Natural killer cell treated with Interleukin-12 subunit alpha and Interleukin-12 subunit beta and Interleukin-15 and Interleukin-18, amount 100 ng/mL, for 72 hours (primary cell): ENCODE measurements at regions not wholly inside any gene's neighbourhood (a gene's known extent, or its start where the extent isn't known, plus 50 kb on each side); places are given as distances from the start of the nearest gene placed in this dataset.
"Not testable (repeated sequence)": the region's sequence is repeated elsewhere in the genome, so short reads cannot be mapped to it uniquely, and the experiment has no call there.

Source experiments
- ATAC-seq, 2 donors: fragments of 150-1000 bp; cut with Tn5 transposase in 1 of 2; sonication (Bioruptor Pico), chemical (Tn5 transposase) in 1 of 2; 2 replicates each; pipeline ENCODE4 v1.10.0; 2021
- DNase-seq: peaks from one replicate; pipeline ENCODE4 v3.0.0; 2022; ENCODE audit warnings: low spot score
- H3K27ac Mint-ChIP-seq, 2 donors: 1 replicate in 1 of 2; 2 replicates in 1 of 2; pipeline ENCODE4 v1.8.0; 2022; ENCODE audit warnings: mixed read lengths in 2 of 2, mild to moderate bottlenecking in 1 of 2, moderate library complexity in 1 of 2
- H3K27me3 Mint-ChIP-seq, 2 donors: 1 replicate in 1 of 2; 2 replicates in 1 of 2; pipeline ENCODE4 v1.8.0; 2022; ENCODE audit warnings: mixed read lengths in 2 of 2
- H3K36me3 Mint-ChIP-seq: one replicate; pipeline ENCODE4 v1.8.0; 2022; ENCODE audit warnings: mixed read lengths
- H3K4me1 Mint-ChIP-seq, 2 donors: 1 replicate in 1 of 2; 2 replicates in 1 of 2; pipeline ENCODE4 v1.8.0; 2022; ENCODE audit warnings: low read depth in 2 of 2, mixed read lengths in 2 of 2, mild to moderate bottlenecking in 1 of 2
- H3K4me3 Mint-ChIP-seq: one replicate; pipeline ENCODE4 v1.8.0; 2022; ENCODE audit warnings: mixed read lengths
- H3K9me3 Mint-ChIP-seq: 2 replicates; pipeline ENCODE4 v1.8.0; 2022; ENCODE audit warnings: mixed read lengths

DNA sequence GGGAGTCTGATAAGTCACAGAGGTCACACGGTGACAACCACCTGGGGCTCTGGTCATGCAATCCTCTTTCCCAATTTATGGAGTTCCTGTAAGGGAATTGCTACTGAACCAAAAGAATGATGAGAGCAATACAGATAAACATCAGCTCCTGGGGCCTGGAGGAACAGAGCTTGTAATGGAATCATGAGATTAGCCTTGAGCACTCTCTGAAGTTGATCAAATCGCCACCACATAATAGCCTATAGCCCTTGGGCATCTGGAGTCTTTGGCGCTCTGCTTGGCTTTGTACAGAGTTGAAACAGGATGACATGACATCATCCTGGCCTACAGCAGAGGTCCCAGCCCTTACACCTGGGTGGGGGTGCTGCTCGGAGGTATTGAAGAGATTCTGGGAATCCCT, 154.3 kb upstream of the DTNBP1 start:
- no peaks in the 10 kb centered on the region for H3K36me3 Mint-ChIP-seq
- H3K9me3 Mint-ChIP-seq = no peaks in the 10 kb centered on the region
- peaks cover 7 to 20% of the 10 kb centered on the region in 2 donors for H3K27me3 Mint-ChIP-seq
- H3K4me1 Mint-ChIP-seq = peaks cover 0 to 3% of the 10 kb centered on the region in 2 donors
- no peak overlapping the region for H3K27ac Mint-ChIP-seq
- ATAC-seq (no peak), DNase-seq (no peak)
- H3K4me3 Mint-ChIP-seq = no peak overlapping the region

DNA sequence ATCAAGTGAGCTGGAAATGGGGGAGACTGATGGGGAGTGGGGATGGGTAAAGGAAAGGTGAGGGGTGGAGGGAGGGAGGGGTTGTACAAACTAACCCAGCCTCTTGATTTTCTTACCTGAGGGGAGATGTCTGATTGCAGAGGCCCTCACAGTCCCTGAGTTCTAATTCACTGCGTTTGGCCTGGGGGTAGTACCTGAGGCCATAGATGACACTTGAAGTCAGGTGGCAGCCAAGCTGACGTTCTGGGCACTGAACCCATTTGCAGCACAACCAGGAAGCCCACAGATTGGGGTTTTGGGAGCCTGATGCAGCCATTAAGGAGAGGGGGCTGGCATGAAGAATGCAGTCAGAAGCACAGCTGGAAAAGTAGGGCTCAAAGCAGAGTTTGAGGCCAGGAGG, 153.8 kb upstream of the DTNBP1 start:
- Mint-ChIP-seq H3K36me3 (no peaks in the 10 kb centered on the region), H3K4me1 (peaks cover 0 to 3% of the 10 kb centered on the region in 2 donors)

DNA sequence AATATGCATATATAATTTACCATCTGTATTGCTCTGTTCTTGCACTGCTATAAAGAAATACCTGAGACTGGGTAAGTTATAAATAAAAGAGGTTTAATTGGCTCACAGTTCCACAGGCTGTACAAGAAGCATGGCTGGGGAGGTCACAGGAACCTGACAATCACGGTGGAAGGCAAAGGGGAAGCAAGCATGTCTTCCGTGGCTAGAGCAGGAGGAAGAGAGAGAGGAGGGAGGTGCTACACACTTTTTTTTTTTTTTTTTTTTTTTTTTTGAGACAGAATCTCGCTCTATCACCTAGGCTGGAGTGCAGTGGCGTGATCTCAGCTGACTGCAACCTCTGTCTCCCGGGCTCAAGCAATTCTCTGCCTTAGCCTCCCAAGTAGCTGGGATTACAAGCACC, 150.9 kb upstream of the DTNBP1 start:
- not testable (repeated sequence) for H3K9me3 Mint-ChIP-seq, H3K4me1 Mint-ChIP-seq, H3K4me3 Mint-ChIP-seq, H3K27ac Mint-ChIP-seq, H3K36me3 Mint-ChIP-seq, DNase-seq, H3K27me3 Mint-ChIP-seq, ATAC-seq

More for the DNA sequence above, 153.8 kb upstream of the DTNBP1 start:
- Mint-ChIP-seq H3K4me3 (no peak overlapping the region), H3K9me3 (no peaks in the 10 kb centered on the region), H3K27ac (no peak overlapping the region), H3K27me3 (peaks cover 7 to 20% of the 10 kb centered on the region in 2 donors)
- no peak for DNase-seq
- no peak for ATAC-seq

DNA sequence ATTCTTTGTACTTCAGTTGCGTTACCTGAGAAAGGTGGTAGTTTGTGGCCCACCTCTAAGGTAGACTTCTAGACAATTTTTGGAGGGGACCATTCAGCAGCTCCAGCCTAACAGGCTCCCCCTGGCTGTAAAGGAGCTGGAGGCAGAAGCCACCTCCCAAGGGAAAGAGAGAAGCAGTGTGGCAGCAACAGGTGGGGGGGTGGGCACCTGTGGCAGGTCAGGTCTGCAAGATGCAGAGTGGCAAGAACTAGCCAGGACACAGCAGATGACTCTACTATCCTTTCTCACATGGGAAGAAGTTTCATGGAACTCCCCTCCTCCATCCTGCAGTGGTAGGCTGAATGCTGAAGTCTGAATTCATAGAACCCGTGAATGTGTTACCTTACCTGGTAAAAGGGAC, 148.3 kb upstream of the DTNBP1 start:
- Mint-ChIP-seq H3K27me3 (peaks cover 5 to 8% of the 10 kb centered on the region in 2 donors), H3K9me3 (no peaks in the 10 kb centered on the region), H3K4me1 (peaks cover 0 to 3% of the 10 kb centered on the region in 2 donors), H3K36me3 (no peaks in the 10 kb centered on the region), H3K4me3 (no peak overlapping the region), H3K27ac (no peak overlapping the region)
- DNase-seq = no peak
- ATAC-seq = no peak

DNA sequence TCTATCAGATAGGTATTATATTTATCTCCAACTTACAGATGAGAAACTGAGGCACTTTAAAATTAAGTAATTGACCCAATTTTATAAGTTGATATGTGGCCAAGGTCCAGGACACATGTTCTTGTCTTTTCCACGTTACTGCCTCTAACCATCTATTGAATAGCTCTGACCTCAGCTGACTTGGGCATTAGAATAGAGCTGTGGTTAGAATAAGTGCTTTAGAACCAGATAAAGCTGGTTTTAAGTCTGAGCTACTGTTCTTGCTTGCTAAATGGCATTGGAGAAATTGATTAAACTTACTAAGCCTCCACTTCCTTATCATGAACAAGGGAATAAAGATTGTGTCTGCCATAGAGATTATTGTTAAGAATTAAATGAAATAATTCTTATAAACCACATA, 147.8 kb upstream of the DTNBP1 start:
- DNase-seq (no peak), ATAC-seq (no peak)
- peaks cover 0 to 3% of the 10 kb centered on the region in 2 donors for H3K4me1 Mint-ChIP-seq
- no peak overlapping the region for H3K4me3 Mint-ChIP-seq
- H3K9me3 Mint-ChIP-seq = no peaks in the 10 kb centered on the region
- H3K36me3 Mint-ChIP-seq = no peaks in the 10 kb centered on the region
- no peak overlapping the region for H3K27ac Mint-ChIP-seq
- H3K27me3 Mint-ChIP-seq = peaks cover 5 to 8% of the 10 kb centered on the region in 2 donors

DNA sequence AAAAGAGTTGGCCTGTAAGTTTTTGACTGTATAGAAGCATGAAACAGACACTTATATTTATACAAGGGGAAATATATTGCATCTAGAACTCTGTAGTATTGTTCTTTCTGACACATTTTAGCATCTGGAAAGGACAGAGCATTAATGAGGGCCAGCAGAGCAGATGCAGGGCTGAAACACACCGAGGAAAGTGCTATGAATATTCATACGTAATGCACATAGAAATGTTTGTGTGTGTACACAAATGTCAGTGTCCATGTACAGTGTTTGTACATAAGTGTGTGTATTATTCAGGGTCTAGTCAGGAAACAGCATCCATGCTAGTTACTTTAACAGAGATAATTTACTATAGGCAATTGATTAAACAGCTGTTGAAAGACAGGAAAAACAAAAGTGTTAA, 146.5 kb upstream of the DTNBP1 start:
- Mint-ChIP-seq H3K4me1 (peaks cover 0 to 3% of the 10 kb centered on the region in 2 donors), H3K27me3 (peaks cover 5 to 8% of the 10 kb centered on the region in 2 donors), H3K27ac (no peak overlapping the region), H3K36me3 (no peaks in the 10 kb centered on the region), H3K4me3 (no peak overlapping the region), H3K9me3 (no peaks in the 10 kb centered on the region)
- DNase-seq = no peak
- no peak for ATAC-seq

DNA sequence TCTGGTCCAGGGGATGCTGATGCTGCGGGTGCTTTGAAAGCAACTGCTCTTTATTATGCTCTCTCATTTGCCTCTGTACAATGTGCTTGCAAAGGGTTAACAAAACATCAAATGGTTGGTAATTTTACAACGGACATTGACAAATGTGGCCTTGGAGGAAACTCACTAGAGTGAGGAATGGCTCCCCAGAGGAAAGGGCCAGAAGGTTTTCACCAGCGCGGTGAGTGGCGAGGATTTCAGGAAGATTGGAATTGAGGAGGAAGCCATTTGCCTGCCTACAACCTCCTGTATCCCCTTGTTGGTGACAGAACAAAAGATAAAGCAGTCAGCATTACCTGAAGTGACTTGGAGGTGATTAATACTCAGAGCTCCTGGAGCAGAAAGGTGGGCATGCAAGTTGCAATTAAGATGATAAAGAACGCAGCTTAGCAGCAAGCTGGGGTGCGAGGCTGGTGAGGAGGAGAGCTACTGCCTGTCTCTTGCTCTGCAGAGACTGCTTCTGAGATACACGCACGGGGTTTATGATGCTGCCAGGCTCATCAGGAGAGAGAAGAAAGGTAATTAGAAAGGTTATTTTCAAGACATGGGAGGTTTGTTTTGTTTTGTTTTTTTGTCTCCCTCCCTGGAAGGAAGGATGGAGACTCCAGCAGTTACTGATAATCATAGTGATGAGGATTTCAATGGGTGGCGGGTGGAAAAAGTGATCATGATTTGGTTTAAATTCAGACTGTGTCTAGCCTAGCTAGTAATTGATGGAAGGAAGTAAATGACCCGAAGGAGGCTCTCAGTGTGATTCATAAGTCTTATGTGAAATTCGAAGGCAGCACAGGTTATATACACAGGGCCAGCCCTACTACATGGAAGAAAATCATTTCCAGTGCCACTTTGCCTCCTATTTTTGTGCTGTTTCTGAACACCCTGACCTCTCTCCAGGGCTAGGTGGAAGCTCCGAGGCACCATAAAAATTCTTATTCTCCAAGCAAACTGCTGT, 141.6 kb upstream of the DTNBP1 start:
- no peak overlapping the region for H3K27ac Mint-ChIP-seq
- no peaks in the 10 kb centered on the region for H3K36me3 Mint-ChIP-seq
- H3K9me3 Mint-ChIP-seq = no peaks in the 10 kb centered on the region
- H3K4me3 Mint-ChIP-seq = no peak overlapping the region
- no peak for DNase-seq
- no peak for ATAC-seq
- H3K27me3 Mint-ChIP-seq = peaks cover 2 to 8% of the 10 kb centered on the region in 2 donors
- H3K4me1 Mint-ChIP-seq = no peaks in the 10 kb centered on the region

DNA sequence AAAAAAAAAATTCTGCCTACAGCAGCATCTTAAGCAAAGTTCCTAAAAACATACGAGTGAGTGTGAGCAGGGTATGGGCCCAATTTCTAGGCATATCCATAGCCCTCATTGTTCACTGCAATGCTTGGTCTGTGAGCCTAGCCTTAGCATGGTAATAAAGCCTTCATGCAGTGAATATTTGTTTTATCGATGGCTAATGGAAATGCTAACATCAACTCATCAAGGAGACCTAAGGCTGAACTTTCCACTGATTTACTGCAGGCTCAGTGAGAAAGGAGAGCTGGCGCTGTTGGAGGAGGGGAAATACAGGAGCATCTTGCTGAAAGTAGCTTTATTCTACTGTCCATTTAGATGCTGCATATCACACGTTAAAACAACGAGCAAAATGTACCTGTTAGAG, 139.6 kb upstream of the DTNBP1 start:
- H3K4me3 Mint-ChIP-seq = no peak overlapping the region
- no peaks in the 10 kb centered on the region for H3K27me3 Mint-ChIP-seq
- no peak overlapping the region for H3K27ac Mint-ChIP-seq

DNA sequence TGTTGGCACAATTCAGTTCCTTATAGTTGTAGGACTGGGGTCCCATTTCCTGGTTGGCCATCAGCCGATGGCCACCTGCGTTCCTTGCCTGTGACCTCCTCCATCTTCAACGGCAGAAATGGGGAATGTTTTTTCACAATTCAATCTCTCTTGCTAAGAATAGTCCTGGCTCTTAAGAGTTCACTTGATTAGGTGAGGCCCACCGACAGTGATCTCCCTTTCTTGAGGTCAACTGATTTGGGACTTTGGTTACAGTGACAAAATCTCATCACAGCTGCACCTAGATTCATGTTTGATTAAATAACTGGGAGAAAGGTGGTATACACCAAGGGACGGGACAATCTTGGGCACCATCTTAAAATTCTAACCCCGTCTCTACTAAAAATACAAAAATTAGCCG, 139.1 kb upstream of the DTNBP1 start:
- Mint-ChIP-seq H3K27me3 (no peaks in the 10 kb centered on the region), H3K9me3 (peaks cover 6% of the 10 kb centered on the region), H3K27ac (no peak overlapping the region), H3K36me3 (peaks cover 5% of the 10 kb centered on the region), H3K4me3 (no peak overlapping the region), H3K4me1 (no peaks in the 10 kb centered on the region)
- no peak for DNase-seq
- ATAC-seq = no peak

More for the DNA sequence above, 139.6 kb upstream of the DTNBP1 start:
- Mint-ChIP-seq H3K4me1 (no peaks in the 10 kb centered on the region), H3K36me3 (no peaks in the 10 kb centered on the region), H3K9me3 (peaks cover 2% of the 10 kb centered on the region)
- no peak for DNase-seq
- ATAC-seq = no peak

DNA sequence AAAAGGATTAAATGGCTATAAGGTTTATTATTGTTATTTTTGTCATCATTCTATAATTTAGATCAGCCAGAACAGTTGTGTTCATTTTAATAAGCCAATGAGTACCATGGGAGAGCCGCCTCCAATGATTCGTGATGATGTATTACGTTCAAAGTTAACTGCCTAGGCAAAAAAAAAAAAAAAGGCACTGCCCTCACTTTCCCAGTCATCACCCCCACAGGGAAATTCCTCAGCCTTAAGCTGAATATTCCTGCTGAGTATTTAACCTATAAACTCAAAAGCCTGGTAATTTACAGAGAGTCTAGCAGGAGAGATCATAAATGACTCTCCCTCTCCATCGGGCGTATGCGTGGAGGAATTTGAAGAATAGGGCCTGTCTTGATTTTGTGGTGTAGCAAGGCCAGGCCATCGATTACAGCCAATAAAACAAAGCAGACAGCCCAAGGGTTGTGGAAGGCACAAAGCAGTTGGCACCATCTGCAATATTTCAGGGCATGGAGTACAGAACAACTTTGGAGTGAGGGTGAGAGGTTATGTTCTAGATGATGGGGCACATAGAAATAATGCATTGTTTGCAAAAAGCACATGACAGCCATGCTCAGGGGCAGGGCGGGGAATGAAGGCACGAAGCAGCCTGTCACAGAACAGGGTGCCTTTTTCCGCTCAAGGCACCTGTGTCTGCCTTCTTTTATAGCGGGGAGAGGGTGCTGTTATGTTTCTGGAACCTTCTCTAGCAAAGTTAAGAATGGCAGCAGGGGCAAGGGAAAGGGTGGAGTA, 138.2 kb upstream of the DTNBP1 start:
- no peaks in the 10 kb centered on the region for H3K27me3 Mint-ChIP-seq
- no peak overlapping the region for H3K4me3 Mint-ChIP-seq
- peaks cover 7% of the 10 kb centered on the region for H3K36me3 Mint-ChIP-seq
- peaks cover 7% of the 10 kb centered on the region for H3K9me3 Mint-ChIP-seq
- DNase-seq (no peak), ATAC-seq (no peak)
- H3K27ac Mint-ChIP-seq = no peak overlapping the region
- no peaks in the 10 kb centered on the region for H3K4me1 Mint-ChIP-seq

DNA sequence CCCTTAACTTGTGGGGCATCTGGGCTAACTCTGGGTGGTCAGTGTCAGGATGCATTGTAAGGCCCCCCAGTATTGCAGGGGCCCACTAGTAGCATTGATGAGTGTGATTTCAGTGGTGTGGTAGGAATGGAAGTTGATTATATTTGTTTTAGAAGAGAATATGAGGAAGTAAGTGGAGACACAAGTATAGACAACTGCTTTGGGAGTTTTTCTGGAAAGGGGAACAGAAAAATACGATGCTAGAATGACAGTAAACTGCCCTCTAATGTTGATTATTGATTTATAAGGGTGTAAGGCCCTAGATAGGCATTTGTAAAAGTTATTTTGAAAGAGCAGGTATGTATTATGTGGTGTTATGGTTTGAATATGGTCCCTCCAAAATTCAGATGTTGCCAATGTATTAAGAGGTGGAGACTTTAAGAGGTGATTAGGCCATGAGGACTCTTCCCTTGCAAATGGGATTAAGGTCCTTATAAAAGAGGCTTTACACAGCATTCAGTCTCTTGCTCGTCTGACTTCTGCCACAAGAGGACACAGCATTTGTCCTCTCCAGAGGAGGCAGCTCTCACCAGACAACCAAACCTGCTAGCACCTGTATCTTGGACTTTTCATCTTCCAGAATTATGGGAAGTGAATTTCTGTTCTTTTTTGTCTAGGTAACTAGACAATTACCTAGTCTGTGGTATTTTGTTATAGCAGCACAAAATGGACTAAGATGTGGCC, 135.9 kb upstream of the DTNBP1 start:
- H3K36me3 Mint-ChIP-seq = peaks cover 7% of the 10 kb centered on the region
- ATAC-seq (no peak), DNase-seq (no peak)
- no peaks in the 10 kb centered on the region for H3K4me1 Mint-ChIP-seq
- H3K9me3 Mint-ChIP-seq = peaks cover 7% of the 10 kb centered on the region
- peaks cover 0 to 2% of the 10 kb centered on the region in 2 donors for H3K27me3 Mint-ChIP-seq
- no peak overlapping the region for H3K27ac Mint-ChIP-seq
- no peak overlapping the region for H3K4me3 Mint-ChIP-seq

DNA sequence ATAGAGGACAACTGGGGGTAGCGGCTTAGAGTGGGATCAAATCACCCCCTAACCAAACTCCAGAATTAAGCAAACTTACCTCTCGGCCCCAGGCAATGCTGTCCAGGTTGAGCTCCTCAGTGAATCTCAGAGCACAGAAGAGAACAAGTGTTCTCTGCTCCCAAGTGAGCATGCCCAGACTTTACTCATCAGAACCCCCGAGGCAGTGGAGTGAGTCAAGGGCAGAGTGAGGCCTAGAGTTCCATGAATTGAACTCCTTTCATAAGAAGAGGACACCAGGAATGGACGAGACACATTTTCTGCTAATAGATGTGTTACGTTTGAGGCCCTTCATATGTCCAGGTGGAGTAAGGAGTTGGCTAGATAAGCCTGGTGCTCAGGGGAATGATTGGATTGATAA, 134.0 kb upstream of the DTNBP1 start:
- H3K36me3 Mint-ChIP-seq = peaks cover 7% of the 10 kb centered on the region
- peaks cover 7% of the 10 kb centered on the region for H3K9me3 Mint-ChIP-seq
- DNase-seq = no peak
- no peak overlapping the region for H3K27ac Mint-ChIP-seq
- H3K4me1 Mint-ChIP-seq = no peaks in the 10 kb centered on the region
- ATAC-seq = no peak
- H3K4me3 Mint-ChIP-seq = no peak overlapping the region
- H3K27me3 Mint-ChIP-seq = peaks cover 0 to 2% of the 10 kb centered on the region in 2 donors

DNA sequence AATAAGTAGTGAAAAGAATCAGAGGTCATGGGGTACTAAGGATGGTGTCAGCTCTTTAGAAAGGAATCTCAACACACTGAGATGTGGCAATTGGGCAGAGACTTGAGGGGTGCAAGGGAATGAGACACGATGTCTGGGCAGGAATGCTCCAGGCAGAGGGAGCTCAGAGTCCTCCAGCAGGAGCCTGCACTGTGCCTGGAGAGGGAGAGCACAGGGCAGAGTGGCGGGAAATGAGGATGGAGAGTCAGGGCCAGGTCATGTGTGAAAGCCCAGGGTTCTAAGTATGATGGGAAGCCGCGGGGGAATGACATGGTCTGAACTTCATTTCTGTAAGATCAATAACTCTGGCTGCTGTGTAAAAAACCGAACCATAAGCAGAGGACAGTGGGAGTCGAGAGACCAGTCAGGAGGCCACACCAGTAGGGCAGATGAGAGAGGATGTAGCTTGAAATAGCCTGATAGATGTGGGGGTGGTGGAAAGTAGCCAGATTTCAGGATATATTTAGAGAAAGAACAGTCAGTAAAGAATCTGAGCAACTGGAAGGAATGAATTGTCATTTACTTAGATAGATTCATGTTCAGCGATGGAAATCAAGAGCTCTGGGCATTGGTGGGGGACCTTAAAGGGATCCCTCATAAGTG, 133.4 kb upstream of the DTNBP1 start:
- Mint-ChIP-seq H3K27me3 (peaks cover 0 to 2% of the 10 kb centered on the region in 2 donors), H3K9me3 (peaks cover 7% of the 10 kb centered on the region), H3K36me3 (peaks cover 7% of the 10 kb centered on the region), H3K4me3 (no peak overlapping the region), H3K4me1 (no peaks in the 10 kb centered on the region), H3K27ac (no peak overlapping the region)
- DNase-seq = no peak
- ATAC-seq = no peak
